GM21619 (cell line): ENCODE measurements at regions not wholly inside any gene's neighbourhood (a gene's known extent, or its start where the extent isn't known, plus 50 kb on each side); places are given as distances from the start of the nearest gene placed in this dataset.

Experiments
- ATAC-seq: cut with Tn5 transposase; IDR thresholded peaks from one replicate; pipeline ENCODE4 v1.9.1; 2021; ENCODE audit not compliant: unreplicated experiment

- no peak for ATAC-seq
Measured at GRCh38 chr11:19345848-19346681, 105.3 kb upstream of the E2F8 start.

- no peak for ATAC-seq
Measured at GRCh38 chr11:19345519-19345847, 104.7 kb upstream of the E2F8 start.

DNA sequence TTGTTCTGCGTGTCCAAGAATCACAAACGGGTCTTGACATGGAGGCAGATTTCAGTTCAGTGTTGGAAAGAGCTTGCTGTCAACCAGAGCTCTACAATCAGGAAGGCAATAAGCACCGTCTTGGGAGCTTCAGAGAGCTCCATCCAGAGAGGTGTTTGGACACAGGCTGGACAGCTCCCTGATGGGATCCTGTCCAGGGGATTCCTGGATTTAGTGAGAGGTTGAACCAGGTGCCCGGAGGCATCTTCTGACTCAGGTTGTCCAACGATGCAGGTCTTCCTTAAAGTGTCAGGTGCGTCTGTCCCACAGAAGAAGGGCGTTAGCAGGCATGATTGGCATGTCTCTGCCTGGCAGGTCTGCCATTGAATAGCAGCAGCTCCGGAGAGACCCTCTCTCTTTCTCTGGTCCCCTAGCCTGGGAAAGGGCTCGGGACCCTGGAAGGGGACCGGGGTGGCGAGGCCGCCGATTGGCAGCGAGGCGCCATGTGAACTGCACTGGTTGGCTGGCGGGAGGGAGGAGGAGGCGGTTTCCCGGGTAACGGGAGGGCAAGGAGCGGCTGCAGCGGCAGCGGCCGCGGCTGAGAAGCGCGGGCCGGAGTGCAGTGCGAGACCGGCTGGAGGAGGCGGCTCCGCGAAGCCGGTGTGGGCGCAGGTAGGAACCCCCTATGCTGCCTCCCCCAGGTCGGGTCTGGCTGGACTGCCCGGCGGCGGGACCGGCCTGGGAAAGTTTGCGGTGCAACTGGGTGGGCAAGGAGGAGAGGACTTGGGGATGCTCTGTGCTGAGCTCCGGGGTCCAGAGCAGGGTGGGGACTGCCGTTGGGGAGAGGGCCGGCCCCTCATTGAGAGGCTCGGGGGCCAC is 104.1 kb upstream of the E2F8 start:
- no peak for ATAC-seq

- no peak for ATAC-seq
Measured at GRCh38 chr11:19342036-19342435, 101.3 kb upstream of the E2F8 start.

DNA sequence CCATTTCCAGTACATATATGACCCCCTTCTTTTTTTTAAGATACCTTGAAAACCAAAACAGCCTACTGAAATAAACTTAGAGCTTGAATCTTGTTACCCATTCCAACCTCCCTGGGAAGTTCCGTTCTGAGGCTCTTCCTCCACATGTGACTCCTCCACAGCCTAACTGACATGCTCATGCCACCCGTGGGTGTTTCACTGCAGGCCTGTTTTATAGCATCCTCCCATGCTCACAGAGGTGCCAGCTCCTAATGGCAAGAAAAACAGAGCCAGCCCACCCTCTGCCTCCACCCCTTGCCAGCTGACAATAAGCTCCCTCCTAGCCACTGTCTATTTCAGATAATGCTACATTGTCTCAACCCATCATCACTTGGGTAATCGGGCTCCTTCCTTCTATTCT is 97.6 kb upstream of the E2F8 start:
- no peak for ATAC-seq

DNA sequence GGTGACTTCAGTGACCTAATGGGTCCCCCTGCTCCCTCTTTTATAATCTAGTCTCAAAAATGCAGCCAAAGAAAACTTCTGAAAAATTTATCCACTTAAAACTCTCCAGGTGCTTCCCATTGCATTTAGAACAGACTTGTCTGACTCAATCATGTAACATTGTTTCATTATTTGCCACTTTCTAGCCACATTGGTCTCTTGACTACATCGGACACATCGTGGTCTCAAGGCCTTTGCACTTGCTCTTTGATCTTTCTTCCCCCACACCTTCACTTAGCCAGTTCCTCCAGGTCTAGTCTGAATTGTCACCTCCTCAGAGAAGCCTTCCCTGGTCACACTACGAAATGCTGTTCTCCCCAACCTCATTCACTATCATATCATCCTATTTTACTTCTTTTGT is 97.0 kb upstream of the E2F8 start:
- ATAC-seq: no peak

- ATAC-seq: no peak
Measured at GRCh38 chr11:19336331-19336730, 95.6 kb upstream of the E2F8 start.

DNA sequence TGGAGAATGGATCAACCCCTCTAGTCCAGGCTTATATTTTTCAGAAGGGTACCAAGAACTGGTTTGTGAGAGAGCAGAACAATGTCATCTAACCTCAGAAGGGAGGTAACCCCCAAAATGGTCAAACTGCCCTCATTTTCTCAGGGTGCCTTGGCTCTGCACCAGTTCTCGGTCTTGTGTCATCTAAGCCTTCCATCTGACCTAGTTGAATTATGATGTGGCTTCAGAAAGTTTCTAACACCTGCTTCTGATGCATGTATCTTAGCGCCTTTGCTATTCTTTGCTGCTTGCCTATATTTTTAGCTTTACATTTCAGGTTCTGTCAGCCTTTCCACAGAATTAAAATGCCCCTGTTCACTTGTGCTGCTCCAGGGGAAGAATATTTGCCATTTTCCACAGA is 91.7 kb upstream of the E2F8 start:
- peak; percentile 89 for ATAC-seq

DNA sequence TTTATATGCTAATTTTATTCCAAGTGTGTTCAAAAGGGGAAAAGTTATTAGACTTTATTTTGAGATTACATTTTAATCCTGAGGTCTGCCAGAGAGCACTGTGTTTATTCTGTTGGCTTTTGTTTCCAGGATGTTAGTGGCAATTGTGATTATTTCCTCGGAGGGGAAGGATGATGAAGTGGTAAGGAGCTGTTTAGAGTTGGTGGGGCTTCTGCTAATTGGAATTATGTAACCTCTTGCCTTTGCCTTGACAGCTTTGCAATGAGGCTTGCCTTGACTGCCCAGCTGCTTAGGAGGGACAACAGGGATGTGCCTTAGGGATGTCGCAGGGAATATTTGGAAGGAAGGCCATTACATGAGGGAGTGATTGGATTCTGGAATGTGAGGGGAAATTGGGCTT is 89.7 kb upstream of the E2F8 start:
- ATAC-seq: no peak

DNA sequence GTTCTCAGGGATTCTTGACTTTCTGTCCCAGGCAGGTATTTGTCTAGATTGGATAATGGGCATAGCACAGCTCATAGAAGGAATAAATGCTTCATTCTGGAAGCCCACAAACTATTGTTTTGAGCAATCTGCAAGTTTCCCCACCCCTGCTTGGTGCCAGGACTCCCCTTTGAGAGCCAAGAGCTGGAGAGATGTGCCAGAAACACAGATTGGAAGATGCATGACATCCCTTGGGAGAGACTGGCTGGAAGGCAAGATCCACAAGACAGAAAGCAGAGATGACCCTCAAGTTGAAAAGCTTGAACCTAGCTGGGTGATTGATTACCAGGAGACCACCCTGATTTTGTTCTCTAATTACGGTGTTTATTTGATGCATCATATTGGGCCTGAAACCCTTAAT is 89.2 kb upstream of the E2F8 start:
- ATAC-seq: no peak

- ATAC-seq: no peak
Measured at GRCh38 chr11:19328586-19329311, 88.0 kb upstream of the E2F8 start.

- no peak for ATAC-seq
Measured at GRCh38 chr11:19327280-19327679, 86.5 kb upstream of the E2F8 start.

DNA sequence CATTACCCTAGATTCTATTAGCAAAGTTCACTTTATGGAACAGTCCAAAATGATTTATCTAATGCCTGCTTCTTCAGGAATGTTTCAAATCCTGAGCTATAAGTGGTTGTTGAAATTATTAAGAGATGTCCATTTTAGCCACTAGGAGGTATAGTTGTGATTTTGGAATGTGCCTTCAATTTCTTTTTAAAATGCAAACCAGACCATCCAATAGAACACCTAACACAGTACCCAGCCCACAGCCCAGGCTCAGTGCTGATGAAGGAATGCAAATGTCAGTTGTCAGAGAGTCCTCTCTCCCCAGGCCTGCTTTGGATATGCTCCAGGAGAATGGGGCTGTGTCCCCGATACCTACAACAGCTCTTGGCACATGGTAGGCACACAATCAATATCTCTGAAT is 85.8 kb upstream of the E2F8 start:
- no peak for ATAC-seq

DNA sequence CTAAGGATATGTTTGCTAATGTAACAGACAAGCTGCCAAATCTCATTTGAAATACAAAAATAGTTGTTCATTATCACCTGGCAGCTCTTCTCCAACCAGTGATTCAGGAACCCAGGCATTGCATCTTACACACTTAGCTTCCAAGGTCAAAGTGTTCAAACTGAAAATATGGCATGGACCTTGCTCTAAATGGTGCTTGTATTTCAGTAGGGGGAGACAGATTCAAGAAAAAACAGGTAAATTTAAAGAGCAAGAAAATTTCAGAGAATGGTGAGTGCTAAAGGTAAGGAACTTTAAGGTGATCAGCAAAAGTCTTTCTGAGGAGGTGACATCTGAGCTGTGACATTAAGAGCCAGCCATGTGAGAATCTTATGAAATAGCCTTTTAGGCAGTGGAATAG is 82.8 kb upstream of the E2F8 start:
- ATAC-seq: no peak

- ATAC-seq: no peak
Measured at GRCh38 chr11:19321351-19321750, 80.6 kb upstream of the E2F8 start.

DNA sequence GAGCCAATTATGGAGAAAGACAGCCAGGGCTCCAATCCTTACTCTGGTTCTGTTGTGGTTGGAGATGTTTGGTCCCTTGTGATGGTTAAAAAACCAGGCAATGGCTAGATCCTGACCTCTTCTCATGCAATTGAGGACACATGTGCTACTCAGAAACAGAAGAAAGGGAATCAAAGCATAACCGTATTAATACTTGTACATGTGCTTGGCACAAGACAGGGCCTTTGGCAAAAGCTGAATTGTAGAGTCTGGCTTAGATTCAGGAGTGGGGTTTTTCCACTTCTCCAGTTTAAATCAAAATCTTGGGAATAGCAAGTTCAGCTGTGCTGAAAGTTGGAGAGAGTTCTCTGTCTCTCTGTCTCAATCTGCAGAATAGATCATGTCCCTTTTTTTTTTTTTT is 80.1 kb upstream of the E2F8 start:
- ATAC-seq: no peak

- ATAC-seq: no peak
Measured at GRCh38 chr11:19316434-19316833, 75.7 kb upstream of the E2F8 start.

DNA sequence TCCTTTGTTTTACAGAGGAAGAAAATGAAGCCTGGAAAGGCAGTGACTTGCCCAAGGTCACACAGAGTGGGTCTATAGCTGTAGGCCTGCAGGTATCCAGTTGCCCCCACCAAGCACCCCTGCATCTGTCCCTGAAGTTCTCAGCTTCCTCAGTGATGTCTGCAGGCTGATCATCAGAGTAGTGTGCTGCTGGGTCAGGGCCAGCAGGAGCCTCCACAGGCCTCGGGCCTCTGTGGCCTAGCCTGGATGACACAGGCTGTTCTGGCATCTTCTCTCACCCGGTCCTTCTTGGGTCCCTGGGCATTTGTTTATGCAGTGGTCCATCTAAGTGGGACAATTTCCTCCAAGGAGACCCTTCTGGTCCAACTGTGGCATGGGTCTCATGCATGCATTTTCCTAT is 74.8 kb upstream of the E2F8 start:
- ATAC-seq: no peak

DNA sequence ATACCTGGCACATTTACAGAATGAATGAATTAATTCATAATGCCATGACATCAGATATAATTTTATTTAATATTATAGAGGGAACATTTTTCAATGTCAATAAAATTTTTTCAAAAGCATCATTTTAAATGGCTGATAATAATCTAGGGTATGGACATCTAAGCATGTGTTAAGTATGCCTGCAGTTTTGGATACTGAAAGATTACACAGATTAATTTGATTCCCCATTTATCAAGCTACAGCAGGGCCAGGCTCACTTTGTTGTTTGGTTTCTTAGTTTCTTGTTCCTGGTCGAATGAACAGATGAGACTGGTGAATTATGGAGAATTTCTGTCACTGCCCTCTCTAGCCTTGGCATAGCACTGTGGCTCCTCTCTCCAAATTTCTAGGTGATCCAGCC is 72.4 kb upstream of the E2F8 start:
- ATAC-seq: no peak

- ATAC-seq: peak; percentile 77
Measured at GRCh38 chr11:19311308-19312030, 70.7 kb upstream of the E2F8 start.

GRCh38 chr11:19307498-19307897 is 66.8 kb upstream of the E2F8 start:
- ATAC-seq: no peak
